SH-SY5Y (cell line): ENCODE measurements at regions not wholly inside any gene's neighbourhood (a gene's known extent, or its start where the extent isn't known, plus 50 kb on each side); places are given as distances from the start of the nearest gene placed in this dataset.

ENCODE experiments used
- GATA2 ChIP-seq: IDR thresholded peaks from 2 replicates; pipeline ENCODE4 v1.6.1; 2011; ENCODE audit warnings: mild to moderate bottlenecking, low read depth, low read length
- GATA3 ChIP-seq: IDR thresholded peaks from 2 replicates; pipeline ENCODE4 v1.6.1; 2011; ENCODE audit warnings: low read depth, mild to moderate bottlenecking, low read length, moderate library complexity

- TF ChIP-seq GATA3 (no peak), GATA2 (no peak)
Measured at GRCh38 chr5:143569213-143569701, 165.8 kb upstream of the NR3C1 start.
